ENCODE measurements at regions not wholly inside any gene's neighbourhood (a gene's known extent, or its start where the extent isn't known, plus 50 kb on each side); places are given as distances from the start of the nearest gene placed in this dataset.
A peak's percentile ranks its signal among the peaks of the same experiment; 100 is the strongest.

GRCh38 chr13:107865318-107865575, 350.1 kb downstream of the LIG4 start:
- Mint-ChIP-seq H3K27ac (no peak overlapping the region), H3K4me3 (peak overlapping the region; percentile 46), H3K27me3 (peaks cover 49% of the 10 kb centered on the region), H3K4me1 (ENCODE audit: low read depth) (no peaks in the 10 kb centered on the region), H3K36me3 (ENCODE audit: low read depth) (no peaks in the 10 kb centered on the region), H3K9me3 (peaks cover 4% of the 10 kb centered on the region)
- ChIA-PET POLR2A (no interaction called here), CTCF (no interaction called here)
- H3K9me3 ChIP-seq (ENCODE audit: control insufficient read depth in 1 of 2, insufficient read depth in 1 of 2, low read length in 2 of 2), result peaks cover 0 to 25% of the 10 kb centered on the region in 2 experiments
- H3K4me1 ChIP-seq (ENCODE audit: insufficient read depth, low read length), result peaks cover 3% of the 10 kb centered on the region
- no peak overlapping the region for H3K27ac ChIP-seq (ENCODE audit: low read depth in 1 of 2, low read length in 2 of 2)
- H3K4me3 ChIP-seq (ENCODE audit: low read length), result no peak overlapping the region
- intact Hi-C loops (cut with DNase I, micrococcal nuclease), result no loop called here
- H3K27me3 ChIP-seq (ENCODE audit: control insufficient read depth in 1 of 2, insufficient read depth in 2 of 2, low read length in 2 of 2), result peaks cover 26 to 50% of the 10 kb centered on the region in 2 experiments
- DNase-seq (no peak), ATAC-seq (ENCODE audit: poor library complexity) (no peak)
- no peak for TF ChIP-seq CTCF (IDR thresholded peaks at IDR 0.05)
- H3K36me3 ChIP-seq (ENCODE audit: insufficient read depth, low read length), result no peaks in the 10 kb centered on the region

- H3K4me3 Mint-ChIP-seq, result no peak overlapping the region
- DNase-seq (no peak), ATAC-seq (ENCODE audit: poor library complexity) (no peak)
- ChIA-PET POLR2A (no interaction called here), CTCF (no interaction called here)
- Histone ChIP-seq H3K4me1 (ENCODE audit: insufficient read depth, low read length) (peaks cover 3% of the 10 kb centered on the region), H3K36me3 (ENCODE audit: insufficient read depth, low read length) (no peaks in the 10 kb centered on the region), H3K4me3 (ENCODE audit: low read length) (no peak overlapping the region), H3K27me3 (ENCODE audit: control insufficient read depth in 1 of 2, insufficient read depth in 2 of 2, low read length in 2 of 2) (peaks cover 26 to 45% of the 10 kb centered on the region in 2 experiments), H3K27ac (ENCODE audit: low read depth in 1 of 2, low read length in 2 of 2) (no peak overlapping the region), H3K9me3 (ENCODE audit: control insufficient read depth in 1 of 2, insufficient read depth in 1 of 2, low read length in 2 of 2) (peaks cover 0 to 25% of the 10 kb centered on the region in 2 experiments)
- no peaks in the 10 kb centered on the region for H3K4me1 Mint-ChIP-seq (ENCODE audit: low read depth)
- no peaks in the 10 kb centered on the region for H3K36me3 Mint-ChIP-seq (ENCODE audit: low read depth)
- peaks cover 6% of the 10 kb centered on the region for H3K9me3 Mint-ChIP-seq
- no peak overlapping the region for H3K27ac Mint-ChIP-seq
- no peak for TF ChIP-seq CTCF (IDR thresholded peaks at IDR 0.05)
- intact Hi-C loops (cut with DNase I, micrococcal nuclease), result no loop called here
- peaks cover 44% of the 10 kb centered on the region for H3K27me3 Mint-ChIP-seq
These were observed 350.6 kb downstream of the LIG4 start for GRCh38 chr13:107864543-107865317.

- Histone ChIP-seq H3K36me3 (ENCODE audit: insufficient read depth, low read length) (no peaks in the 10 kb centered on the region), H3K27me3 (ENCODE audit: control insufficient read depth in 1 of 2, insufficient read depth in 2 of 2, low read length in 2 of 2) (peaks cover 7% of the 10 kb centered on the region in 2 experiments), H3K4me1 (ENCODE audit: insufficient read depth, low read length) (no peaks in the 10 kb centered on the region), H3K4me3 (ENCODE audit: low read length) (no peak overlapping the region), H3K27ac (ENCODE audit: low read depth in 1 of 2, low read length in 2 of 2) (no peak overlapping the region), H3K9me3 (ENCODE audit: control insufficient read depth in 1 of 2, insufficient read depth in 1 of 2, low read length in 2 of 2) (peaks cover 0 to 3% of the 10 kb centered on the region in 2 experiments)
- Mint-ChIP-seq H3K27me3 (peaks cover 22% of the 10 kb centered on the region), H3K9me3 (peaks cover 6% of the 10 kb centered on the region), H3K4me3 (no peak overlapping the region), H3K4me1 (ENCODE audit: low read depth) (no peaks in the 10 kb centered on the region), H3K36me3 (ENCODE audit: low read depth) (no peaks in the 10 kb centered on the region), H3K27ac (no peak overlapping the region)
- CTCF ChIA-PET, result interaction anchor here (0.9 kb wide), 1 partner anchor 227 kb away, joined by 3 read pairs; no protein-coding TSS in a partner anchor
- intact Hi-C loops (cut with DNase I, micrococcal nuclease), result no loop called here
- TF ChIP-seq CTCF (IDR thresholded peaks at IDR 0.05), result no peak
- POLR2A ChIA-PET, result no interaction called here
- ATAC-seq (ENCODE audit: poor library complexity) (no peak), DNase-seq (no peak)
These were observed 355.1 kb downstream of the LIG4 start for GRCh38 chr13:107860284-107860683.

All from CD4-positive, alpha-beta T cell (primary cell).